Ascending aorta (tissue), 2 donors: ENCODE measurements at regions not wholly inside any gene's neighbourhood (a gene's known extent, or its start where the extent isn't known, plus 50 kb on each side); places are given as distances from the start of the nearest gene placed in this dataset.

ENCODE experiments used
- DNase-seq, 2 donors: peaks; one replicate each; pipeline ENCODE4 v3.0.0-alpha.2; 2019; ENCODE audit warnings: low spot score in 2 of 2
- H3K27ac ChIP-seq, 2 donors: fragments of 200-600 bp; sonication (generic); one replicate each; pipeline ENCODE4 v1.5.1; 2016 to 2017; ENCODE audit warnings: mild to moderate bottlenecking in 1 of 2
- H3K27me3 ChIP-seq: fragments of 200-600 bp; sonication (generic); one replicate; pipeline ENCODE4 v1.5.1; 2017
- H3K36me3 ChIP-seq, 2 donors: fragments of 200-600 bp; sonication (generic); one replicate each; pipeline ENCODE4 v1.5.1; 2016
- H3K4me1 ChIP-seq, 2 donors: fragments of 200-600 bp; sonication (generic); one replicate each; pipeline ENCODE4 v1.5.1; 2016 to 2017; ENCODE audit warnings: mild to moderate bottlenecking in 1 of 2
- H3K4me3 ChIP-seq, 2 donors: fragments of 200-600 bp; sonication (generic); one replicate each; pipeline ENCODE4 v1.5.1; 2016 to 2017; ENCODE audit warnings: mild to moderate bottlenecking in 1 of 2
- H3K9me3 ChIP-seq, 2 donors: fragments of 200-600 bp; sonication (generic); one replicate each; pipeline ENCODE4 v1.5.1; 2016
- intact Hi-C: fragments of 100-400 bp; cut with DNase I; formaldehyde crosslinking; loops from one replicate; pipeline ENCODE4 v1.15.1; 2023
- TF ChIP-seq, protein P1 (sequence below), 3 experiments: fragments of 200-600 bp in 2 of 3; fragments of 450-650 bp in 1 of 3; sonication (generic) in 2 of 3; IDR thresholded peaks; one replicate each; pipeline ENCODE4 v1.5.1; 2016 to 2019; ENCODE audit warnings: antibody characterized with exemption in 3 of 3, mild to moderate bottlenecking in 1 of 3, moderate library complexity in 1 of 3

DNA sequence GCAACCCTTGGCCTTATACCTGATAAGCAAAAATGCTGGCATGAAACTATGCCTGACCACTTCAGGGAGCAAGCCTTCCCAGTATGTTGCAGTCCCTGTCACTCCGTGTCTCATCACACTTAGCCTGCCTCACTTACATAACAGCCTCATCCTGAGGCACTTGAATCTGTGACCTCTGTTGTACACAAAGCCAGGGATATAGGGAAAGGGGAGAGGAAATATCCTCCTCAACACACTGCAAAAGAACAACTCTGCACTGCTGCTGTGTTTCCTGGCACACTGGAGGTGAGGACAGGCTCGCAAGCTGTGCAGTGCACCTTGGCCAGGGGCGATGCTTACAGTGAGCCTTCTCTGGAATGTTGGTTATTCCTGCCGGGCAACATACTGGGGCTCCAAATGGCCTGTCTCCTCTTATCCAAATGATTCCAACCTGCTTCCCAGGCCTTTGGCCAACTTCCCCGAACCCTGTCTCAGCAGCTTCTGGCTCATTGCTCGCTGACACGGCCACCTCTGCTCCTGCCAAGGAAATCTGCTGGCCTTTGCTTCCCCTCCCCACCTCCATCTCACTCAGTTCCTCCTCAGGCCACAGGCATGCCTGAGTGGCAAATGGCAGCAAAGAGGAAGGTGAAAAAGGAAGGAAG, 109.2 kb downstream of the CD47 start:
- Histone ChIP-seq H3K36me3 (no peaks in the 10 kb centered on the region), H3K27me3 (no peaks in the 10 kb centered on the region), H3K4me3 (no peak overlapping the region), H3K9me3 (no peaks in the 10 kb centered on the region), H3K4me1 (peaks cover 0 to 4% of the 10 kb centered on the region in 2 donors), H3K27ac (no peak overlapping the region)
- intact Hi-C loops = no loop called here
- DNase-seq = no peak
- TF ChIP-seq, protein P1, sequence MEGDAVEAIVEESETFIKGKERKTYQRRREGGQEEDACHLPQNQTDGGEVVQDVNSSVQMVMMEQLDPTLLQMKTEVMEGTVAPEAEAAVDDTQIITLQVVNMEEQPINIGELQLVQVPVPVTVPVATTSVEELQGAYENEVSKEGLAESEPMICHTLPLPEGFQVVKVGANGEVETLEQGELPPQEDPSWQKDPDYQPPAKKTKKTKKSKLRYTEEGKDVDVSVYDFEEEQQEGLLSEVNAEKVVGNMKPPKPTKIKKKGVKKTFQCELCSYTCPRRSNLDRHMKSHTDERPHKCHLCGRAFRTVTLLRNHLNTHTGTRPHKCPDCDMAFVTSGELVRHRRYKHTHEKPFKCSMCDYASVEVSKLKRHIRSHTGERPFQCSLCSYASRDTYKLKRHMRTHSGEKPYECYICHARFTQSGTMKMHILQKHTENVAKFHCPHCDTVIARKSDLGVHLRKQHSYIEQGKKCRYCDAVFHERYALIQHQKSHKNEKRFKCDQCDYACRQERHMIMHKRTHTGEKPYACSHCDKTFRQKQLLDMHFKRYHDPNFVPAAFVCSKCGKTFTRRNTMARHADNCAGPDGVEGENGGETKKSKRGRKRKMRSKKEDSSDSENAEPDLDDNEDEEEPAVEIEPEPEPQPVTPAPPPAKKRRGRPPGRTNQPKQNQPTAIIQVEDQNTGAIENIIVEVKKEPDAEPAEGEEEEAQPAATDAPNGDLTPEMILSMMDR (IDR thresholded peaks at IDR 0.05) = no peak

DNA sequence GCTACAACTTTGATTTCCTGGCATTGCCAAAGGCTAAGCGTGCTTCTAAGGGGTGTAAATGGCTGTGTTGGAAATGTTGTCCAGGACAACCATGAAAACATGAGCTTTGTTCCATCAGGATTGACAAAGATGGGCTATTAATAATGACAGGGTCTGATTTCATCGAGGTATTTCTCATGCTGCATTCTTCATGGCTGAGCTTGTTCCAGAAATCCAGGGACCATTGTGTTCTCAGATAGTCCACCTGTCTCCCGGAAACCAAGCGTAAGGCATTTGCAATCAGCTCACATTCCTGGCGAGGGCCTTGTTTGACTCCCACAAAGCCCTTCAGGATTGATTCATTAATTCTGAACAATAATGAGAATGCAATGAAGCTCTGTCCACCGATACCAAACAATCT, 111.3 kb downstream of the CD47 start:
- Histone ChIP-seq H3K36me3 (no peaks in the 10 kb centered on the region), H3K4me1 (no peaks in the 10 kb centered on the region), H3K27me3 (no peaks in the 10 kb centered on the region), H3K9me3 (no peaks in the 10 kb centered on the region), H3K4me3 (no peak overlapping the region), H3K27ac (no peak overlapping the region)
- intact Hi-C loops = no loop called here
- no peak for DNase-seq
- TF ChIP-seq, protein P1 (IDR thresholded peaks at IDR 0.05) = no peak

DNA sequence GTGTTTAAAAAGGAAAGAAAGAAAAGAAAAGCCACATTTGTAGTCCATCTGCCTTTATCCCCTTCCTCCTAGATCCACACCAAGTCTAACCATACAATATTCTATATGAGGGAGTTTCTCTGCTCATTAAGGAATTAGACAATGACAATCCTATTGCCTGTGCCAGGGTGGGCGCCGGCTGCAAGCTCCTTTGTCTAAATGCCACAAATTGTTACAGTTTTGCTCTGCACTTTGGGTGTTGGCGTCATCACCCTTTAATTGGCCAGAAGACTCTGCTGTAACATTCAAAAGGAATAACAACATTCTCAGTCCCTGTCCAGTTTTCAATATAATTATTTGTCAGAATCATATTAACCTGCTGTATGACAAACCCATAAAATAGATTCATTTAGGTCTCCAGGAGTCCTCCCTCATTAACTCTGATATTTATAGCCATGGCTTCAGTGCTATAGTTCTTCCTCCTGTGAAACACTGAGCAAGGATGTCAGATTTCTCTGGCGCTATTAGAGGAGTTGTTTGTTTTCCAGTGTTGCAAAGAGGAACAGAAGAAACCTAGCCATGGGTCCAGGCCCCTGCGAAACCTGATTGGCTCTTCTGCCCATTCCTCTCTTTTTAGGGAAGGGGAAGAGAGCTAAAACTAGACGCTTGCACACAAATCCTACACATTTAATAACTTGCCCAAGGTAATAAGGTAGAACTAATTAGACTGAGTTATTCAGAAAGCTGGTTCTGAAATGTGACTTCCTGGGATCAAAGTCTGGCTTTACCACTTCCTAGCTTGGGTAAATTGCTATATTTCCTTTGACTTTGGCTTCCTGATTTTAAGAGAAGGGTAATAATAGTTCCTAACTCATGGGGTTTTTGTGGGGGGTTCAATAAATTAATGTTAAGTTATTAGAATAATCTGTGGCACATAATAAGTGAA, 112.4 kb downstream of the CD47 start:
- H3K36me3 ChIP-seq = no peaks in the 10 kb centered on the region
- H3K4me1 ChIP-seq = no peaks in the 10 kb centered on the region
- no peak overlapping the region for H3K27ac ChIP-seq
- DNase-seq = no peak
- no peaks in the 10 kb centered on the region for H3K9me3 ChIP-seq
- intact Hi-C loops = no loop called here
- H3K27me3 ChIP-seq = no peaks in the 10 kb centered on the region
- H3K4me3 ChIP-seq = no peak overlapping the region
- TF ChIP-seq, protein P1 (IDR thresholded peaks at IDR 0.05) = no peak

DNA sequence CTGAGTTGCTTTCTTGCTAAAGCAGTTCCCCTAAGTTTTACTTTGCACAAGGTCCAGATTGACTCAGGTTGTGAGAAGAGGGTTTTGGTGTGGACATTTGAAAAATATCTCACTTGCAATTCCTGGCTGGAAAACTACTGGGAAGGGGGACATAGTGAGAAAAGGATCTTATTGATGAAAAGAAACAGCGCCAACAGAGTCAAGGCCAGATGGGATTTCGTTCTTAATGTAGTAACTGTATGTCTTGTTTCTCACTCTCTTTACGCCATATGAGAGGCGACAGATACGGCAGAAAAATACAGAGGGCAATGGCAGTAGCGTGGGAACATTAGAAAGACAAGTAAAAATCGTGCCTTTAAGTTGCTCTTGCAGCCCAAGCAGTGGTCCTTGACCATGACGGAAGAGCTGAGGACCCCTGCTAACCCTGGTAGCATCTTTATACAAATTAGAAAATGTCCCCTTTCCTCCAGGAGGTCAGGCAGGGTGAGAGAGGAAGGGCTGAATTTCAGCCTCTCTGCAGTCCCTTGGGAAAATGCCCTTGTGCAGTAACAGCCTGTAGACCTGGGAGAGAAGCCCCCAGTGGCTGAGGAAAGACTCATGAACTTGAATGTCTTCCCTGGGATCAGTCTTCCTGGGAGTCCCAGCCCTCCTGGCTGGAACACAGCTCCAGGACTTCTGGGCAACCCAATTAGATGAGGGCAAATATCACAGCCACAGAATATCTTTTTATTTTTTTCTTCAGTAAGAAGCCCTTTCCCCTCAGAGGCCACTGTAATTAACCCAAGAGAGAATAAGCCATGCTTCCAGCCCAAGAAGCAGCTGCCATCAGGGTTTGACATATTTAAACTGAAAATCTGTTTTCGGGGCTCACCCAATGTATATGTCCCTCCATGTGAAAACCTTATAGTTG, 113.4 kb downstream of the CD47 start:
- Histone ChIP-seq H3K36me3 (no peaks in the 10 kb centered on the region), H3K4me3 (no peak overlapping the region), H3K4me1 (no peaks in the 10 kb centered on the region), H3K27ac (no peak overlapping the region), H3K9me3 (no peaks in the 10 kb centered on the region), H3K27me3 (no peaks in the 10 kb centered on the region)
- DNase-seq = no peak
- TF ChIP-seq, protein P1 (IDR thresholded peaks at IDR 0.05) = no peak
- intact Hi-C loops = no loop called here

DNA sequence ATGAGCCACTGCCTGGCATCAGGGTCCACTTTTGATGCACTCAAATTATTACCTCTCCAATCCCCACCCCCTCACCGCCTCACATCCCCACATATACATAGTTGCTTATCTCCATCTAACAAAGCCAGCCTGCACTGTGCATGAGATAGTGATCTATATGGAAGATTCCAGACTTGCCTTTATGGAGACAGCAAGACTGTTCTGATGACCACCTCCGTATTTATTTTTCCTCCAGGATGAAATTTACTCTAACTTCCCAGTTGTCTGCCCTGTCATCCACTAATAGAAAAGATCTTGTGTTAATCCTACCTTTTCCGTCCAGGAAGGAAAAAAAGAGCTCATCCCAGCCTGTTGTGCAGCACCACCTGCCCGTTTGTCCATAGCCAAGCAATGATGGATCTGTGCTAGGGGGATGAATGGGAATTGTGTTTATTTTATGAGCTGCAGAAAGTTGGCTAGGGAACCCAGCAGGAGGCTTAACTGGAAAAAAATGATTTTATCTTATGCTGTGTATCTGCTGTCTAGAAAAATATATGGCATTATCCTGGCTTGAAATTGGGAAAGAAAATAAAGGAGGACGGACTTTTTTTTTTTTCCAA, 114.5 kb downstream of the CD47 start:
- intact Hi-C loops = no loop called here

More for the DNA sequence above, 114.5 kb downstream of the CD47 start:
- Histone ChIP-seq H3K27ac (no peak overlapping the region), H3K4me1 (no peaks in the 10 kb centered on the region), H3K9me3 (no peaks in the 10 kb centered on the region), H3K27me3 (no peaks in the 10 kb centered on the region), H3K36me3 (no peaks in the 10 kb centered on the region), H3K4me3 (no peak overlapping the region)
- TF ChIP-seq, protein P1 (IDR thresholded peaks at IDR 0.05) = no peak
- no peak for DNase-seq
